H1 (cell line): ENCODE measurements at regions not wholly inside any gene's neighbourhood (a gene's known extent, or its start where the extent isn't known, plus 50 kb on each side); places are given as distances from the start of the nearest gene placed in this dataset.

ENCODE experiments used
- CTCF ChIA-PET: fragments of 300-600 bp; sonication (Branson Sonifier 250); formaldehyde crosslinking; loops from one replicate; lab custom pipeline; 2021; ENCODE audit not compliant: partially characterized antibody; lab: Charles Lee
- POLR2A ChIA-PET: fragments of 300-600 bp; sonication (Branson Sonifier 250); formaldehyde crosslinking; loops from one replicate; lab custom pipeline; 2021; ENCODE audit warnings: inconsistent platforms; ENCODE audit not compliant: partially characterized antibody; lab: Charles Lee
- DNase-seq, 2 experiments: peaks; one replicate each; pipeline versions ENCODE4 v3.0.0 to v3.0.0-alpha.2; 2010 to 2022; ENCODE audit warnings: low spot score in 2 of 2, low read depth in 1 of 2, mixed read lengths in 1 of 2
- FAIRE-seq: peaks from 2 replicates; lab custom pipeline; 2011; peaks lifted over from hg19 to GRCh38; lab: Jason Lieb, UNC
- H2AFZ ChIP-seq: 2 replicates; pipeline ENCODE4 v1.8.1; 2012; ENCODE audit warnings: low read length, inconsistent platforms
- H2AK5ac ChIP-seq: 2 replicates; pipeline ENCODE4 v1.6.1; 2013; ENCODE audit warnings: low read depth, low read length
- H2BK120ac ChIP-seq: replicated peaks from 2 replicates; pipeline ENCODE3; 2013; ENCODE audit warnings: low read depth, low read length, inconsistent platforms
- H2BK12ac ChIP-seq: 2 replicates; pipeline ENCODE4 v1.6.1; 2013; ENCODE audit warnings: low read depth, low read length
- H2BK15ac ChIP-seq: 2 replicates; pipeline ENCODE4 v1.6.1; 2013; ENCODE audit warnings: low read length
- H2BK20ac ChIP-seq: 2 replicates; pipeline ENCODE4 v1.6.1; 2013; ENCODE audit warnings: low read length
- H2BK5ac ChIP-seq: 2 replicates; pipeline ENCODE4 v1.6.1; 2013; ENCODE audit warnings: low read depth, low read length
- H3K14ac ChIP-seq: 2 replicates; pipeline ENCODE4 v1.6.1; 2013; ENCODE audit warnings: inconsistent platforms; ENCODE audit not compliant: insufficient read length
- H3K18ac ChIP-seq: 2 replicates; pipeline ENCODE4 v1.6.1; 2013; ENCODE audit warnings: low read length; ENCODE audit errors: extremely low read depth
- H3K23ac ChIP-seq: 2 replicates; pipeline ENCODE4 v1.6.1; 2013; ENCODE audit warnings: inconsistent platforms; ENCODE audit not compliant: insufficient read length
- H3K23me2 ChIP-seq: 2 replicates; pipeline ENCODE4 v1.6.1; 2013; ENCODE audit warnings: low read depth, low read length
- H3K27ac ChIP-seq: 2 replicates; pipeline ENCODE4 v1.6.1; 2011; ENCODE audit warnings: low read depth, low read length, inconsistent platforms
- H3K27me3 ChIP-seq, 4 experiments: replicated peaks in 1 of 4; 1 replicate in 1 of 4; 2 replicates in 3 of 4; pipeline versions ENCODE4 v1.6.1 to v1.8.1; 2011 to 2013; ENCODE audit warnings: low read length in 3 of 4, mild to moderate bottlenecking in 3 of 4, inconsistent platforms in 2 of 4, mixed read lengths in 2 of 4, moderate library complexity in 1 of 4; ENCODE audit not compliant: control insufficient read depth in 3 of 4, insufficient read depth in 3 of 4; ENCODE audit errors: extremely low read depth in 1 of 4
- H3K36me3 ChIP-seq, 4 experiments: 2 replicates each; pipeline versions ENCODE4 v1.6.1 to v1.8.1; 2011 to 2013; ENCODE audit warnings: mild to moderate bottlenecking in 4 of 4, low read length in 3 of 4, moderate library complexity in 2 of 4, control low read depth in 1 of 4, inconsistent platforms in 1 of 4; ENCODE audit not compliant: insufficient read depth in 4 of 4, control insufficient read depth in 2 of 4
- H3K4ac ChIP-seq: replicated peaks from 2 replicates; pipeline ENCODE3; 2013; ENCODE audit warnings: low read length, low read depth, mixed read lengths, inconsistent platforms; ENCODE audit not compliant: insufficient read length
- H3K4me1 ChIP-seq, 4 experiments: replicated peaks in 1 of 4; 1 replicate in 1 of 4; 2 replicates in 3 of 4; pipeline versions ENCODE4 v1.6.1 to v1.8.1; 2011 to 2013; ENCODE audit warnings: low read length in 3 of 4, inconsistent platforms in 2 of 4, mixed read lengths in 1 of 4; ENCODE audit not compliant: insufficient read depth in 4 of 4, control insufficient read depth in 3 of 4
- H3K4me2 ChIP-seq, 2 experiments: 2 replicates each; pipeline versions ENCODE4 v1.6.1 to v1.8.1; 2011 to 2013; ENCODE audit warnings: low read depth in 2 of 2, low read length in 2 of 2, control low read depth in 1 of 2, inconsistent platforms in 1 of 2, mild to moderate bottlenecking in 1 of 2; ENCODE audit not compliant: insufficient read depth in 1 of 2
- H3K4me3 ChIP-seq, 4 experiments: fragments of 200-600, 300-600 bp in 1 of 4; sonication (generic), shearing (Covaris generic), sonication (Bioruptor Twin) in 1 of 4; 2 replicates each; pipeline versions ENCODE4 v1.5.1 to v1.8.1; 2011 to 2016; ENCODE audit warnings: low read length in 4 of 4, low read depth in 3 of 4, control low read depth in 2 of 4, inconsistent platforms in 2 of 4, mild to moderate bottlenecking in 2 of 4, mixed read lengths in 1 of 4, moderate library complexity in 1 of 4; ENCODE audit not compliant: insufficient read depth in 2 of 4; ENCODE audit errors: extremely low read depth in 1 of 4
- H3K56ac ChIP-seq: replicated peaks from 2 replicates; pipeline ENCODE3; 2013; ENCODE audit warnings: low read depth, mild to moderate bottlenecking, mixed read lengths, low read length, inconsistent platforms; ENCODE audit not compliant: insufficient read length
- H3K79me1 ChIP-seq: 2 replicates; pipeline ENCODE4 v1.6.1; 2013; ENCODE audit warnings: low read depth, low read length, control low read depth
- H3K79me2 ChIP-seq, 2 experiments: 2 replicates each; pipeline versions ENCODE4 v1.6.1 to v1.8.1; 2012 to 2013; ENCODE audit warnings: low read length in 2 of 2, mild to moderate bottlenecking in 2 of 2, inconsistent platforms in 1 of 2; ENCODE audit not compliant: insufficient read depth in 2 of 2, control insufficient read depth in 1 of 2
- H3K9ac ChIP-seq, 4 experiments: replicated peaks in 1 of 4; 1 replicate in 1 of 4; 2 replicates in 3 of 4; pipeline versions ENCODE4 v1.6.1 to v1.8.1; 2011 to 2013; ENCODE audit warnings: low read depth in 3 of 4, low read length in 3 of 4, control low read depth in 2 of 4, mild to moderate bottlenecking in 2 of 4, moderate library complexity in 2 of 4, inconsistent platforms in 1 of 4; ENCODE audit errors: extremely low read depth in 1 of 4
- H3K9me3 ChIP-seq, 2 experiments: 2 replicates each; pipeline versions ENCODE4 v1.6.1 to v1.8.1; 2012 to 2013; ENCODE audit warnings: mild to moderate bottlenecking in 2 of 2, moderate library complexity in 2 of 2, control low read depth in 1 of 2, inconsistent platforms in 1 of 2, low read depth in 1 of 2, low read length in 1 of 2, mixed read lengths in 1 of 2; ENCODE audit not compliant: insufficient read depth in 2 of 2
- H4K20me1 ChIP-seq, 2 experiments: replicated peaks in 1 of 2; 2 replicates each; pipeline versions ENCODE3 to v1.8.1; 2011 to 2013; ENCODE audit warnings: inconsistent platforms in 2 of 2, low read length in 2 of 2, mild to moderate bottlenecking in 1 of 2; ENCODE audit not compliant: insufficient read depth in 2 of 2, control insufficient read depth in 1 of 2
- H4K5ac ChIP-seq: 2 replicates; pipeline ENCODE4 v1.6.1; 2013; ENCODE audit warnings: low read length, low read depth, mixed read lengths, inconsistent platforms; ENCODE audit not compliant: insufficient read length
- H4K8ac ChIP-seq: 2 replicates; pipeline ENCODE4 v1.8.0; 2013; ENCODE audit warnings: mild to moderate bottlenecking, moderate library complexity, low read length, inconsistent platforms; ENCODE audit not compliant: insufficient read depth; ENCODE audit errors: extremely low read depth
- H4K91ac ChIP-seq: replicated peaks from 2 replicates; pipeline ENCODE3; 2013; ENCODE audit warnings: low read length, mixed read lengths, inconsistent platforms; ENCODE audit not compliant: insufficient read length
- EP300 ChIP-seq, 2 experiments: IDR thresholded peaks; 1 replicate in 1 of 2; 2 replicates in 1 of 2; pipeline ENCODE4 v1.6.1; 2011 to 2012; ENCODE audit warnings: low read depth in 2 of 2, low read length in 2 of 2, mild to moderate bottlenecking in 2 of 2, borderline replicate concordance in 1 of 2, inconsistent platforms in 1 of 2, moderate library complexity in 1 of 2
- HDAC6 ChIP-seq: IDR thresholded peaks from one replicate; pipeline ENCODE4 v1.7.1; 2012; ENCODE audit warnings: low read depth, mild to moderate bottlenecking, inconsistent platforms, low read length, moderate library complexity
- NRF1 ChIP-seq: IDR thresholded peaks from 2 replicates; pipeline ENCODE4 v1.6.1; 2011; ENCODE audit warnings: mild to moderate bottlenecking, low read depth, low read length, improper control_type of control experiment
- RNF2 ChIP-seq: fragments of 200-900, 300-1000 bp; sonication (generic); IDR thresholded peaks from 2 replicates; pipeline ENCODE4 v1.7.1; 2016; ENCODE audit warnings: borderline replicate concordance, low read depth, mild to moderate bottlenecking, antibody characterized with exemption, low read length; ENCODE audit not compliant: poor library complexity, severe bottlenecking; ENCODE audit errors: missing control alignments
- RXRA ChIP-seq: IDR thresholded peaks from 2 replicates; pipeline ENCODE4 v1.6.1; 2011; ENCODE audit warnings: low read depth, mild to moderate bottlenecking, low read length, moderate library complexity; ENCODE audit not compliant: insufficient read depth
- SP4 ChIP-seq: IDR thresholded peaks from 2 replicates; pipeline ENCODE4 v1.6.1; 2012; ENCODE audit warnings: low read length, inconsistent platforms
- WGBS, 2 experiments: shearing (Covaris generic) in 1 of 2; methylation state at CpG; one replicate each; pipeline versions ENCODE4 v1.1.6 to v1.1.7; 2013 to 2015; ENCODE audit warnings: low lambda C conversion rate in 2 of 2, mixed read lengths in 2 of 2, inconsistent platforms in 1 of 2, low coverage in 1 of 2, missing lambda C conversion rate in 1 of 2; ENCODE audit not compliant: insufficient replicate concordance in 2 of 2, insufficient coverage in 1 of 2, insufficient read length in 1 of 2; ENCODE audit errors: extremely low coverage in 1 of 2, missing lambda C conversion rate in 1 of 2; 5-methylcytosine and 5-hydroxymethylcytosine counted together

GRCh38 chr14:85182282-85182681, 347.7 kb upstream of the FLRT2 start:
- no peak overlapping the region for H3K27ac ChIP-seq
- H2BK12ac ChIP-seq = no peak overlapping the region
- H2AK5ac ChIP-seq = no peak overlapping the region
- no peak overlapping the region for H3K9ac ChIP-seq
- no peak overlapping the region for H3K4me2 ChIP-seq
- no peaks in the 10 kb centered on the region for H3K23me2 ChIP-seq
- no peak overlapping the region for H4K5ac ChIP-seq
- H3K4me1 ChIP-seq = peaks cover 0 to 9% (median 6%) of the 10 kb centered on the region in 4 experiments; a peak in 3 of 7 replicates
- H4K8ac ChIP-seq = no peak overlapping the region
- no peak overlapping the region for H4K91ac ChIP-seq
- 98% methylated on average over 4 of the region's 4 CpGs; no CpG with 5 or more reads in 1 of the 2 experiments for WGBS, 2 experiments
- TF ChIP-seq RXRA (no peak), NRF1 (no peak), HDAC6 (no peak), RNF2 (no peak), EP300 (IDR thresholded peaks at IDR 0.05; ENCODE audit: borderline replicate concordance in 1 of 2, low read depth in 2 of 2, low read length in 2 of 2) (no peak), SP4 (no peak)
- no peaks in the 10 kb centered on the region for H3K79me1 ChIP-seq
- H2BK120ac ChIP-seq = no peak overlapping the region
- no peak overlapping the region for H2BK15ac ChIP-seq
- H3K79me2 ChIP-seq = no peaks in the 10 kb centered on the region
- no peak overlapping the region for H3K4me3 ChIP-seq
- H3K56ac ChIP-seq = no peak overlapping the region
- no peak overlapping the region for H3K23ac ChIP-seq
- no peak overlapping the region for H3K18ac ChIP-seq
- no peak overlapping the region for H3K14ac ChIP-seq
- CTCF ChIA-PET = interaction anchor here (1.5 kb wide), 1 partner anchor 14 kb away, joined by 8 read pairs; no protein-coding TSS in a partner anchor
- peaks cover 4 to 9% of the 10 kb centered on the region in 2 experiments; a peak in 2 of 4 replicates for H3K9me3 ChIP-seq
- no peak overlapping the region for H2BK5ac ChIP-seq
- H2AFZ ChIP-seq = no peak overlapping the region
- peaks cover 0 to 3% (median 0%) of the 10 kb centered on the region in 4 experiments; a peak in 1 of 7 replicates for H3K27me3 ChIP-seq
- no peaks in the 10 kb centered on the region for H3K36me3 ChIP-seq
- H3K4ac ChIP-seq = no peak overlapping the region
- DNase-seq (no peak), FAIRE-seq (no peak)
- H4K20me1 ChIP-seq = no peaks in the 10 kb centered on the region
- POLR2A ChIA-PET = no interaction called here
- no peak overlapping the region for H2BK20ac ChIP-seq
